ENCODE measurements at regions not wholly inside any gene's neighbourhood (a gene's known extent, or its start where the extent isn't known, plus 50 kb on each side); places are given as distances from the start of the nearest gene placed in this dataset.

DNA sequence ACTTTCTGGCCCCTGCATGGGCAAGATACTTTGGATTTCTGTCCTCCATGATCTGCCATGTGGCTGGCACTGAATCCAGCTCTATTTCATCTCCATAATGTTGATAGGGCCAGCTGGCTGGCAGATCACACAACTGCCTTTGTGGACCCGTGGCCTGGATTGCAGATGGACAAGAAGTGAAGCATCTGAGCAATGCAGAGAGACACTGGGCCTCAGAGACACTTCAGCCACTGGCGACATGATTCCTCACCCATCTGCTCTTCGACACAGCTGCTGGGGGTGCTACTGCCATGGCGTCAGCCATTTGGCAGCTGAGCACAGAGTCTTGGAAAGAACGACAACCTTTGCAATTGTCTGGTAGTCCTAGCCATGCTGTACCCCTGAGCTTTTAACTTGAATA lies 79.5 kb upstream of the MYO16 start:
- Histone ChIP-seq H2AFZ (ENCODE audit: low read length) (no peak overlapping the region), H4K20me1 (ENCODE audit: insufficient read depth, low read length) (no peaks in the 10 kb centered on the region), H3F3A (ENCODE audit: insufficient read depth, low read length) (no peaks in the 10 kb centered on the region), H3K79me2 (ENCODE audit: low read length) (no peaks in the 10 kb centered on the region), H3K4me1 (ENCODE audit: low read length) (no peaks in the 10 kb centered on the region), H3K36me3 (replicated peaks; ENCODE audit: insufficient read depth, low read length) (no peaks in the 10 kb centered on the region), H3K27ac (ENCODE audit: low read length) (no peak overlapping the region), H3K9me2 (replicated peaks; ENCODE audit: insufficient read depth, low read length) (no peaks in the 10 kb centered on the region), H3K4me3 (ENCODE audit: low read length) (no peak overlapping the region), H3K4me2 (ENCODE audit: low read depth, low read length) (no peak overlapping the region), H3K27me3 (replicated peaks; ENCODE audit: insufficient read depth, low read length) (no peaks in the 10 kb centered on the region), H3K9me3 (replicated peaks; ENCODE audit: insufficient read depth, low read length) (no peaks in the 10 kb centered on the region), H3K9ac (ENCODE audit: low read length) (no peak overlapping the region)
- TF ChIP-seq EZH2 (optimal IDR thresholded peaks at IDR 0.05; ENCODE audit: low read depth, low read length) = no peak
- no peak for TF ChIP-seq EZH2phosphoT487 (IDR thresholded peaks at IDR 0.05; ENCODE audit: low read length)
- TF ChIP-seq, protein P1, sequence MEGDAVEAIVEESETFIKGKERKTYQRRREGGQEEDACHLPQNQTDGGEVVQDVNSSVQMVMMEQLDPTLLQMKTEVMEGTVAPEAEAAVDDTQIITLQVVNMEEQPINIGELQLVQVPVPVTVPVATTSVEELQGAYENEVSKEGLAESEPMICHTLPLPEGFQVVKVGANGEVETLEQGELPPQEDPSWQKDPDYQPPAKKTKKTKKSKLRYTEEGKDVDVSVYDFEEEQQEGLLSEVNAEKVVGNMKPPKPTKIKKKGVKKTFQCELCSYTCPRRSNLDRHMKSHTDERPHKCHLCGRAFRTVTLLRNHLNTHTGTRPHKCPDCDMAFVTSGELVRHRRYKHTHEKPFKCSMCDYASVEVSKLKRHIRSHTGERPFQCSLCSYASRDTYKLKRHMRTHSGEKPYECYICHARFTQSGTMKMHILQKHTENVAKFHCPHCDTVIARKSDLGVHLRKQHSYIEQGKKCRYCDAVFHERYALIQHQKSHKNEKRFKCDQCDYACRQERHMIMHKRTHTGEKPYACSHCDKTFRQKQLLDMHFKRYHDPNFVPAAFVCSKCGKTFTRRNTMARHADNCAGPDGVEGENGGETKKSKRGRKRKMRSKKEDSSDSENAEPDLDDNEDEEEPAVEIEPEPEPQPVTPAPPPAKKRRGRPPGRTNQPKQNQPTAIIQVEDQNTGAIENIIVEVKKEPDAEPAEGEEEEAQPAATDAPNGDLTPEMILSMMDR (IDR thresholded peaks at IDR 0.05; ENCODE audit: low read length) = no peak
- DNase-seq = no peak

DNA sequence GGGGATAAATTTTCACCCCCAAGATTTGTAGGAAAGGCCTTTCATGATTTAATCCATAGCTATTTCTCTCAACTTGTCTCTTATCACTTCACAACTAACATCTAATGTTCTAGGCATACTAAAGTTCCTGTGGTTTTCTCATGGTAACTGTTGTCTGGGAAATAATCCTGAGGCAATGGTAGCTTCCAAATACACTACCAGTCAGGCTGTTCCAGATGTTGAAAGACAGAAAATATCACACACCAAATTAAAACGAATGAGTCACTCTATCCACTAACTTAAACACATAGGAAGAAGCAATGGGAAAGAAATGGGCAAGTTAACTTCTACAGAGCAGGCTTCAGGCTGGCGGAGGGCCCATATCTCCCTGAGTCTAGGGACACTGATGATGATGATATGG lies 77.7 kb upstream of the MYO16 start:
- H3K9ac ChIP-seq (ENCODE audit: low read length) = no peak overlapping the region
- TF ChIP-seq, protein P1 (IDR thresholded peaks at IDR 0.05; ENCODE audit: low read length) = no peak
- TF ChIP-seq EZH2phosphoT487 (IDR thresholded peaks at IDR 0.05; ENCODE audit: low read length) (no peak), EZH2 (optimal IDR thresholded peaks at IDR 0.05; ENCODE audit: low read depth, low read length) (no peak)
- H3K79me2 ChIP-seq (ENCODE audit: low read length) = no peaks in the 10 kb centered on the region
- no peaks in the 10 kb centered on the region for H4K20me1 ChIP-seq (ENCODE audit: insufficient read depth, low read length)
- no peaks in the 10 kb centered on the region for H3K36me3 ChIP-seq (replicated peaks; ENCODE audit: insufficient read depth, low read length)
- no peak overlapping the region for H3K4me2 ChIP-seq (ENCODE audit: low read depth, low read length)
- H3K4me3 ChIP-seq (ENCODE audit: low read length) = no peak overlapping the region
- H3F3A ChIP-seq (ENCODE audit: insufficient read depth, low read length) = no peaks in the 10 kb centered on the region
- no peaks in the 10 kb centered on the region for H3K9me2 ChIP-seq (replicated peaks; ENCODE audit: insufficient read depth, low read length)
- H2AFZ ChIP-seq (ENCODE audit: low read length) = no peak overlapping the region
- no peaks in the 10 kb centered on the region for H3K4me1 ChIP-seq (ENCODE audit: low read length)
- H3K9me3 ChIP-seq (replicated peaks; ENCODE audit: insufficient read depth, low read length) = no peaks in the 10 kb centered on the region
- no peaks in the 10 kb centered on the region for H3K27me3 ChIP-seq (replicated peaks; ENCODE audit: insufficient read depth, low read length)
- no peak overlapping the region for H3K27ac ChIP-seq (ENCODE audit: low read length)
- DNase-seq = no peak

- TF ChIP-seq EZH2phosphoT487 (IDR thresholded peaks at IDR 0.05; ENCODE audit: low read length) (no peak), EZH2 (optimal IDR thresholded peaks at IDR 0.05; ENCODE audit: low read depth, low read length) (no peak)
- TF ChIP-seq, protein P1 (IDR thresholded peaks at IDR 0.05; ENCODE audit: low read length) = no peak
- Histone ChIP-seq H3K27me3 (replicated peaks; ENCODE audit: insufficient read depth, low read length) (no peaks in the 10 kb centered on the region), H4K20me1 (ENCODE audit: insufficient read depth, low read length) (no peaks in the 10 kb centered on the region), H3K9me2 (replicated peaks; ENCODE audit: insufficient read depth, low read length) (no peaks in the 10 kb centered on the region), H3K9ac (ENCODE audit: low read length) (no peak overlapping the region), H3K9me3 (replicated peaks; ENCODE audit: insufficient read depth, low read length) (no peaks in the 10 kb centered on the region), H2AFZ (ENCODE audit: low read length) (no peak overlapping the region), H3K4me1 (ENCODE audit: low read length) (no peaks in the 10 kb centered on the region), H3K4me3 (ENCODE audit: low read length) (no peak overlapping the region), H3F3A (ENCODE audit: insufficient read depth, low read length) (no peaks in the 10 kb centered on the region), H3K27ac (ENCODE audit: low read length) (no peak overlapping the region), H3K4me2 (ENCODE audit: low read depth, low read length) (no peak overlapping the region), H3K36me3 (replicated peaks; ENCODE audit: insufficient read depth, low read length) (no peaks in the 10 kb centered on the region), H3K79me2 (ENCODE audit: low read length) (no peaks in the 10 kb centered on the region)
- DNase-seq = no peak
Measured at GRCh38 chr13:108558489-108558888, 70.9 kb upstream of the MYO16 start.

Measured in MM.1S (cell line).